Ectodermal cell (in vitro differentiated cells): ENCODE measurements at regions not wholly inside any gene's neighbourhood (a gene's known extent, or its start where the extent isn't known, plus 50 kb on each side); places are given as distances from the start of the nearest gene placed in this dataset.

Experiments
- H3K27ac ChIP-seq: 2 replicates; pipeline ENCODE4 v1.7.0; 2013; ENCODE audit warnings: mild to moderate bottlenecking, low read depth, low read length; ENCODE audit not compliant: insufficient read depth, poor library complexity, severe bottlenecking
- H3K27me3 ChIP-seq: 2 replicates; pipeline ENCODE4 v1.7.0; 2013; ENCODE audit warnings: mild to moderate bottlenecking, low read length; ENCODE audit not compliant: insufficient read depth, control insufficient read depth, poor library complexity, severe bottlenecking
- H3K36me3 ChIP-seq: one replicate; pipeline ENCODE4 v1.7.0; 2013; ENCODE audit warnings: low read length; ENCODE audit not compliant: control insufficient read depth, insufficient read depth
- H3K4me1 ChIP-seq: one replicate; pipeline ENCODE4 v1.7.0; 2013; ENCODE audit warnings: low read length; ENCODE audit not compliant: control insufficient read depth, insufficient read depth
- H3K4me3 ChIP-seq: 2 replicates; pipeline ENCODE4 v1.7.0; 2013; ENCODE audit warnings: low read depth, low read length, control low read depth; ENCODE audit not compliant: insufficient read depth
- H3K9me3 ChIP-seq: 2 replicates; pipeline ENCODE4 v1.7.0; 2013; ENCODE audit warnings: mild to moderate bottlenecking, low read length, moderate library complexity; ENCODE audit not compliant: control insufficient read depth
- WGBS, 2 experiments: methylation state at CpG; one replicate each; pipeline ENCODE4 v1.1.7; 2013; ENCODE audit warnings: missing lambda C conversion rate in 2 of 2; 5-methylcytosine and 5-hydroxymethylcytosine counted together

DNA sequence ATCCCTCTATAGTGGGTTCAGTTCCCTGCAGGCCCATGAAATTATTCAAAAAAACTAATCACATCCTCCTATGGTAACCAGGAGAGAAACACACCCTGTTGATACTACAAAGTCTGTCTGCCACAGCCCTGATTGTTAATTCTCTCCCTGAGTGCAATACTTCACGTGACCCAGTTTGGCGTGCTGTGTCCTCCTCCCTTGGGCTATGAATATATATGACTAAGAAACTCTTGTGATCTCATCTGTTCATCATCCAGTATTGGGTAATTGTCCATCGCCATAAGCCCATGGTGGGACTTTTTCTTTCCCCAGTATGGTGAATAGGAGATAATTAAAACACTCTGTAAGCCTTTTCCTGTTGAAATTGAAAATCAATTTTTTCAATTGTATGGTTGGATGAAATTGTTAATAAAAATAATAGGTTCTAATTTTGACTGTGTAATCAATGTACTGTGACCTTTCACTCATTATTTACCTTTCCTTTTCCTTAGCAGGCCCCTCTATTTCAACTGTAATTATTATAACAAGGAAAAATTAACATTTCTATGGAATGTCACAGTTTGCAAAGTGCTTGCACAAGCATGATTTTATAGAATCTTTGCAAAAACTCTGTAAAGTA lies 1822.6 kb downstream of the SUCLG1 start:
- Histone ChIP-seq H3K4me1 (no peaks in the 10 kb centered on the region), H3K36me3 (no peaks in the 10 kb centered on the region), H3K9me3 (no peaks in the 10 kb centered on the region), H3K27ac (no peak overlapping the region), H3K4me3 (no peak overlapping the region), H3K27me3 (no peaks in the 10 kb centered on the region)
- 85 to 100% methylated on average over 3 of the region's 3 CpGs for WGBS, 2 experiments

DNA sequence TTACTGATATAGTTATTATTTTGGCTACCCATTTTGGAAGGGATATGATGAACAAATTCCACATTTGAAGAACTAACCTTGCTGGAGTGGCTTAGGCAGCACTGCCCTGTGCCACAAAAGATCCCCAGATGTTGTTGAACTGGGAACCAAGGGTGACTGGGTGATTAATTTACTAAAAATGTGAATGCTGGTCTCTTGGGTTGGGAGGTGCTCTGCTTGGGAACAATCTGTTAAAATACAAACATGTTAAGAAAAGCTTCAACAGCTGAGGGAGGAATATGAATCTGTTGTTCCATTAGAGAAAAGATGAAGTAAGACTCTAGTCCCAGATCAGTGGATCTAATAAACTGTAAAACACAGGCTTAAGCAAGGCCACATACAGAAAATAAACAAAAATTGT lies 1860.1 kb downstream of the SUCLG1 start:
- no peaks in the 10 kb centered on the region for H3K36me3 ChIP-seq
- H3K27me3 ChIP-seq: no peaks in the 10 kb centered on the region
- H3K9me3 ChIP-seq: no peaks in the 10 kb centered on the region
- H3K4me1 ChIP-seq: no peaks in the 10 kb centered on the region
- H3K4me3 ChIP-seq: no peak overlapping the region
- H3K27ac ChIP-seq: no peak overlapping the region

DNA sequence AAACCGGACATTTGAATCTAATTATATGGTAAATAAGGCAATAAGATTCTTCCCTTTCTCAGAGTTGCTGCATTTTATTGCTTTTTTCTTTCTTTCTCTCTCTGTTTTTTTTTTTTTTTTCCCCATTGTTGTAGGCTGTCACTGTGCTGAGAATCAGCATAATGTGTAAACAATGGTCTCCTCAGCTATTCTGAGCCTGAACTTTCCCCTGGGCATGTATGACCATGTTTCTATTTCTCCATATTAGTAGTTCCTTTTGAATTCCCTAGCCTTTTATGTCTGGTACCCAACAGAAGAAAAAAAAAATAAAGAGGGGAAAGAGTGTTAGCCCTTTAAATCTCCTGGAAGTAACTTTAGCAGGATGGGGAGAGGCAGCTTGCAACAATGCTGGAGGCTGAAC lies 1862.5 kb downstream of the SUCLG1 start:
- H3K9me3 ChIP-seq: no peaks in the 10 kb centered on the region
- no peaks in the 10 kb centered on the region for H3K36me3 ChIP-seq
- H3K27me3 ChIP-seq: no peaks in the 10 kb centered on the region
- H3K27ac ChIP-seq: no peak overlapping the region
- H3K4me3 ChIP-seq: no peak overlapping the region
- no peaks in the 10 kb centered on the region for H3K4me1 ChIP-seq
- WGBS, 2 experiments: no CpG with 5 or more reads among the region's 1 CpG

DNA sequence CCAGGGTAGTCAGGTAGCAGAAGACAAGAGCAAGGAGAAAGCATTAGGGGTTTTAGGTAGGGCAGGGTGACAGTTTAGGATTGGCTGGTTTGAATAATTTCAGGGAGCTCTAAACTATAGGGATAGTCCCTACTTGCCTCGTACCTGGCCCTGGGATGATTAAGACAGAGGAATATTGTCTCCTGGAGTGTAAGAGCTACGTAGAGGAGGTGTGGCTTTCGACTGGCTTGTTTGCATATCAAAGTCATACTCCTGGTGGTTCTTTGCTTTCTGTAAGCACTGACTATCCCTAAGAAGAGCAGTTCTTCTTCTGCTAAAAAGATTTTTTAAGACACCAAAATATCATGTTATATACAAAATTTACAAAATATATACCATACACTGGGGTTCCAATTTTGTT lies 1867.4 kb downstream of the SUCLG1 start:
- Histone ChIP-seq H3K4me3 (no peak overlapping the region), H3K27me3 (no peaks in the 10 kb centered on the region), H3K9me3 (no peaks in the 10 kb centered on the region), H3K27ac (no peak overlapping the region), H3K36me3 (no peaks in the 10 kb centered on the region), H3K4me1 (no peaks in the 10 kb centered on the region)
- 59 to 60% methylated on average over 3 of the region's 3 CpGs for WGBS, 2 experiments

DNA sequence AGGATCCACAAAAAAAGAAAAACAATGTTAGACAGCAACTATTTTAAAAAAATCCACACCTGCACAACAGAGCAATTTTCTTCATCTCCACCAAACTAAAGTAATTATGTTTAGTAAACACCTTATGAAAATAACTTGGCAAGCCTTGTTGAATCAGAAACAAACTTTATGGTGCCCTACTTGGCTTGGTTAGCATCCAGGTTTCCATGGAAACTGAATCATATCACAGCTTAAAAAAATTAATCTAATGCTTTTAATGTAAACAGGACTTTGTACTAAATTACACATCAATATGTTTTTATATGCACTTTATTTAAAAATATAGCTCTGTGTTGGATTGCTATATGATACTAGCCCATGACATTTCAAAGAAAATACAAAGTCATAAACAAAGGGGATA lies 1882.4 kb downstream of the SUCLG1 start:
- Histone ChIP-seq H3K27me3 (no peaks in the 10 kb centered on the region), H3K4me1 (no peaks in the 10 kb centered on the region), H3K9me3 (no peaks in the 10 kb centered on the region), H3K36me3 (no peaks in the 10 kb centered on the region), H3K27ac (no peak overlapping the region), H3K4me3 (no peak overlapping the region)

DNA sequence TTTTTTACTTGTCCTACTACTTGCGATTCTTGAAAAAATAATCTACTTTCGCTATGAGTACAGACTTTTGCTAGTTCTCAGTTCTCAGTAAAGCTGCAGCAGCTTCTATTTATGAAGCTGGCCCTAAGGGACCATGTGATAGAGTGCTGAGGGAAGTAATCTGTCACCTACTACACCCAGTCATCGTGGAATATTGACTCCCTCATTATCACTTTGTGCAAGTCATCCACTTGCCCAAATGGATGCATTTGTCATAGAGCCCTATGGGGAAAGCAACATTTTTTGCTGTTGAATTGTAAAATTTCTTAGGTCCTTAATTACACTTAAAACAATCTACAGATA lies 1919.8 kb downstream of the SUCLG1 start:
- 87 to 100% methylated on average over 3 of the region's 3 CpGs for WGBS, 2 experiments

DNA sequence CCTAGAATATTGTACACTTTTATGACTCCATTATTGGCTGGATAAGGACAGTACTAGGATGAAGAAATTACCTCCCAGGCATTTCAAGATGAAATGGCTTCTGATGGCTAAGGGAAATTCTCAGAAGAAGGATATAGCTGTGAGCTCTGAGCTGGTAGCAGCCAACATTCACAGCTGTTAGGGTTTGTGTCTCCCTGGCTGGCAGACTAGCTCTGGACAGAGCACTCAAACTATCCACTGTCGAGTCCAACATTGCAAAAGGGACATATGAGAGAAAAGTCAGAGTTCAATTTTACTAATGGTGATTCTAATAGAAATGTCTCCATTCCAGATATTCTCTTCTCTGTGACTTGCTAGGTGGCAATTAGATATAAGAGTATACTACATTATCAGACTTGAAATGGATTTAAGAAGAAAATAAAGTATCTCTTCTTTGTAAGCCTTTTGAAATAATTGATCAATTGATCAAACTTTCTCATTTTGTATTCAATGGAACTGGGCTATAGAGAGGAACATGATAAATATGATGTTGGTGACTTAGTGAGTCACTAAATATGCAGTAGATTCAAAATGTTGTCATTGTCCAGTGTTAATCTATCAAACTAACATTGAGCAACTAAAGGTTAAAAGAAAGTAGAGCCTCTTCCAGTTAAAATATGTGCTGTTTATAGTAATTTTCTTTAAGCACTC lies 1920.3 kb downstream of the SUCLG1 start:
- Histone ChIP-seq H3K9me3 (no peaks in the 10 kb centered on the region), H3K36me3 (no peaks in the 10 kb centered on the region), H3K4me3 (no peak overlapping the region), H3K27me3 (no peaks in the 10 kb centered on the region), H3K27ac (no peak overlapping the region), H3K4me1 (no peaks in the 10 kb centered on the region)
- WGBS, 2 experiments: 79 to 83% methylated on average over 1 of the region's 1 CpG

More for the DNA sequence above, 1919.8 kb downstream of the SUCLG1 start:
- H3K27ac ChIP-seq: no peak overlapping the region
- H3K27me3 ChIP-seq: no peaks in the 10 kb centered on the region
- H3K9me3 ChIP-seq: no peaks in the 10 kb centered on the region
- no peaks in the 10 kb centered on the region for H3K36me3 ChIP-seq
- H3K4me1 ChIP-seq: no peaks in the 10 kb centered on the region
- no peak overlapping the region for H3K4me3 ChIP-seq

DNA sequence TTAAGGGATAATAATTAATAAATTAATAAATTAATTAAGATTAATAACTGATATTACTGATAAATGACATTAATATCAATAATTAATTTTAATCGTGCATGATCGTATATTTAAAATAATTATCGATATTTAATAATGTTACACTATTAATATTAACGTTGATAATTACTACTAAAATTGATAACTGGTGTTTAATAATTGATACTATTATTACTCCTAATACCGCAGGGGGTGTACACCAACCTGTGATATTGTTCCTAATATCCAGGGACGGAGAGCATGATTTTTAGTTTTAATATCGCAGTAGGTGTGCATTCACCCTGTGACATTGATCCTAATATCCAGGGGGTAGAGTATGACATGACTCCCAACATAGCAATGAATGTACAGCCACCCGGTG lies 1930.8 kb downstream of the SUCLG1 start:
- WGBS, 2 experiments: 79 to 84% methylated on average over 4 of the region's 8 CpGs
- H3K4me1 ChIP-seq: no peaks in the 10 kb centered on the region
- no peaks in the 10 kb centered on the region for H3K36me3 ChIP-seq
- H3K4me3 ChIP-seq: no peak overlapping the region
- H3K27me3 ChIP-seq: no peaks in the 10 kb centered on the region
- H3K27ac ChIP-seq: no peak overlapping the region
- no peaks in the 10 kb centered on the region for H3K9me3 ChIP-seq

DNA sequence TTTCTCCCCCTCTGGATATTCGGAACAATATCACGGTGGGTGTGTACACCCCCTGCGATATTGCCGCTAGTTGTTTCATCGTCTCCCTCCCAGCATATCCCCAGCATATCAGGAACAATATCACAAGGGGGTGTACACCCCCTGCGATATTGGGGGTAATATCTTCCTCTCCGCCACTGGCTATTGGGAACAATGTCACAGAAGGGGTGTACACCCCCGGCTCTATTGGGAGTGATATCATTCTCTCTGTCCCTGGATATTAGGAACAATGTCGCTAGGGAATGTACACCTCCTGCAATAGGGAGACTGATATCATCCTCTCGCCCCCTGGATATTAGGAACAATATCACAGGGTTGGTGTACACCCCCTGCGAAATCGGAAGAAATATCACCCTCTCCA lies 1932.0 kb downstream of the SUCLG1 start:
- H3K36me3 ChIP-seq: no peaks in the 10 kb centered on the region
- 95 to 96% methylated on average over 12 of the region's 12 CpGs for WGBS, 2 experiments
- no peak overlapping the region for H3K27ac ChIP-seq
- no peaks in the 10 kb centered on the region for H3K27me3 ChIP-seq
- no peaks in the 10 kb centered on the region for H3K9me3 ChIP-seq
- H3K4me3 ChIP-seq: no peak overlapping the region
- H3K4me1 ChIP-seq: no peaks in the 10 kb centered on the region

DNA sequence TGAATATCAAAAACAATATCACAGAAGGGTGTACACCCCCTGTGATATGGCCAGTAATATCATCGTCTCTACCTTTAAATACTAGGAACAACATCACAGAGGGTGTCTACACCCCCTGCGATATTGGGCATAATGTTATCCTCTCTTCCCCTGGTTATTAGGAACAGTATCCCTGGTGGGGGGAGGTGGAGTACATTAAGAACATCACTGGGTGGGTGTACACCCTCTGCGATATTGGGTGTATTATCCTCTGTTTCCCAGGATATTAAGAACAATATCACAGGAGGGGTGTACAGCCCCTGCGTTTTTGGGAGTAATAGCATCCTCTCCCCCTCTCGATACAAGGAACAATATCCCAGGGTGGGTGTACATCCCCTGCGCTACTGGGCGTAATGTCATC lies 1932.8 kb downstream of the SUCLG1 start:
- Histone ChIP-seq H3K9me3 (no peaks in the 10 kb centered on the region), H3K27ac (no peak overlapping the region), H3K4me1 (no peaks in the 10 kb centered on the region), H3K27me3 (no peaks in the 10 kb centered on the region), H3K36me3 (no peaks in the 10 kb centered on the region), H3K4me3 (no peak overlapping the region)
- WGBS, 2 experiments: 94 to 95% methylated on average over 6 to 7 of the region's 7 CpGs

DNA sequence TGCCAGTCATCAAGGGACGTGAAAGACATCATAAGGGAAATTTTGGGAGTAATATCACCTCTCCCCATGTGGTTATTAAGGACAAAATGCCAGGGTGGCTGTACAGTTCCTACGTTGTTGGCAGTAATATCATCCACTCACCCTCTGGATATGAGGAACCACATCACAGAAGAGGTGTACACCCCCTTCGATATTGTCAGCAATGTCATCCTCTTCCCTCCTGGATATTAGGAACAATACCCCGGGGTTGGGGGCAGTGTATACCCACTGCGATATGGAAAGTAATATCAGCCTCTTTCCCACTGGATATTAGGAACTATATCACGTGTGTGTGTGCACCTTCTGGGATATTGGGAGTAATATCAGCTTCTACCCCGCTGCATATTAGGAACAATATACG lies 1933.3 kb downstream of the SUCLG1 start:
- Histone ChIP-seq H3K27ac (no peak overlapping the region), H3K4me1 (no peaks in the 10 kb centered on the region), H3K4me3 (no peak overlapping the region), H3K36me3 (no peaks in the 10 kb centered on the region), H3K27me3 (no peaks in the 10 kb centered on the region), H3K9me3 (no peaks in the 10 kb centered on the region)
- 92 to 95% methylated on average over 8 of the region's 8 CpGs for WGBS, 2 experiments
